OCI-LY7 (cell line): ENCODE measurements at regions not wholly inside any gene's neighbourhood (a gene's known extent, or its start where the extent isn't known, plus 50 kb on each side); places are given as distances from the start of the nearest gene placed in this dataset.
"Not testable (repeated sequence)": the region's sequence is repeated elsewhere in the genome, so short reads cannot be mapped to it uniquely, and the experiment has no call there.

Experiments
- BruUV-seq: library from RNA; stranded (reverse); fragments of 400-500 nt; replicated peaks from 2 replicates; lab custom pipeline; 2021; lab: Mats Ljungman, UMichigan
- CTCF ChIA-PET: fragments of 300-600 bp; sonication (Branson Sonifier 250); formaldehyde crosslinking; loops from one replicate; lab custom pipeline; 2022; ENCODE audit warnings: antibody characterized with exemption; ENCODE audit not compliant: unreplicated experiment; lab: Charles Lee
- POLR2A ChIA-PET: fragments of 300-600 bp; sonication (Branson Sonifier 250); formaldehyde crosslinking; loops from one replicate; lab custom pipeline; 2022; ENCODE audit warnings: antibody characterized with exemption; lab: Charles Lee
- DNase-seq: peaks from one replicate; pipeline ENCODE4 v3.0.0-alpha.2; 2015; ENCODE audit warnings: low spot score
- H2AFZ ChIP-seq: fragments of 200-600 bp; sonication (generic), shearing (Covaris generic); 2 replicates; pipeline ENCODE4 v1.6.1; 2014; ENCODE audit warnings: mild to moderate bottlenecking, antibody characterized with exemption, low read length, moderate library complexity
- H3K27ac ChIP-seq: fragments of 200-600 bp; sonication (generic); 2 replicates; pipeline ENCODE4 v1.5.1; 2014; ENCODE audit warnings: mixed run types, low read depth, mild to moderate bottlenecking, moderate library complexity, low read length, inconsistent platforms; ENCODE audit not compliant: poor library complexity, severe bottlenecking
- H3K36me3 ChIP-seq: fragments of 200-600 bp; sonication (generic); 2 replicates; pipeline ENCODE4 v1.6.1; 2014; ENCODE audit warnings: mild to moderate bottlenecking, antibody characterized with exemption, low read length, moderate library complexity, mixed read lengths; ENCODE audit not compliant: insufficient read depth
- H3K4me1 ChIP-seq: fragments of 200-600 bp; sonication (generic); 2 replicates; pipeline ENCODE4 v1.5.1; 2014; ENCODE audit warnings: mild to moderate bottlenecking, low read length; ENCODE audit not compliant: insufficient read depth, poor library complexity, severe bottlenecking
- H3K4me2 ChIP-seq: fragments of 200-600 bp; sonication (generic); 2 replicates; pipeline ENCODE4 v1.6.1; 2014; ENCODE audit warnings: mild to moderate bottlenecking, low read length
- H3K4me3 ChIP-seq: fragments of 200-600 bp; sonication (generic); 2 replicates; pipeline ENCODE4 v1.5.1; 2014; ENCODE audit warnings: mild to moderate bottlenecking, low read depth, low read length; ENCODE audit not compliant: poor library complexity, severe bottlenecking
- H3K79me2 ChIP-seq: fragments of 200-600 bp; sonication (generic); 2 replicates; pipeline ENCODE4 v1.6.1; 2016; ENCODE audit warnings: low read depth, mild to moderate bottlenecking, low read length, moderate library complexity, mixed read lengths; ENCODE audit not compliant: insufficient read depth
- H3K9me2 ChIP-seq: fragments of 200-600 bp; sonication (generic); 2 replicates; pipeline ENCODE4 v1.6.1; 2016; ENCODE audit warnings: mild to moderate bottlenecking, low read length, mixed read lengths; ENCODE audit not compliant: insufficient read depth
- H3K9me3 ChIP-seq: fragments of 200-600 bp; sonication (generic); 2 replicates; pipeline ENCODE4 v1.6.1; 2014; ENCODE audit warnings: mild to moderate bottlenecking, mixed run types, low read length, mixed read lengths
- H4K20me1 ChIP-seq: fragments of 200-600 bp; sonication (generic); 2 replicates; pipeline ENCODE4 v1.6.1; 2014; ENCODE audit warnings: mild to moderate bottlenecking, antibody characterized with exemption, low read length, moderate library complexity, mixed read lengths; ENCODE audit not compliant: insufficient read depth
- CTCF ChIP-seq: fragments of 200-600 bp; sonication (generic); conservative IDR thresholded peaks from 2 replicates; pipeline ENCODE4 v1.5.1; 2014; ENCODE audit warnings: mild to moderate bottlenecking, antibody characterized with exemption, low read length, moderate library complexity, mixed read lengths
- EZH2phosphoT487 ChIP-seq: fragments of 200-600 bp; sonication (generic); IDR thresholded peaks from 2 replicates; pipeline ENCODE4 v1.6.1; 2018; ENCODE audit warnings: low read depth, borderline replicate concordance, mild to moderate bottlenecking, mixed run types, antibody characterized with exemption, low read length, moderate library complexity, mixed read lengths
- intact Hi-C: fragments of 100-400 bp; cut with micrococcal nuclease; formaldehyde crosslinking; loops from one replicate; pipeline ENCODE4 v1.10.0; 2022; ENCODE audit not compliant: unreplicated experiment

GRCh38 chr4:155047755-155048154 is 160.7 kb upstream of the NPY2R start:
- BruUV-seq = no TSS peak
- Histone ChIP-seq H3K4me3 (no peak overlapping the region), H3K27ac (no peak overlapping the region), H4K20me1 (no peaks in the 10 kb centered on the region), H2AFZ (no peak overlapping the region), H3K9me2 (no peaks in the 10 kb centered on the region), H3K36me3 (no peaks in the 10 kb centered on the region), H3K9me3 (no peaks in the 10 kb centered on the region), H3K4me1 (no peaks in the 10 kb centered on the region), H3K4me2 (no peak overlapping the region), H3K79me2 (no peaks in the 10 kb centered on the region)
- ChIA-PET CTCF (no interaction called here), POLR2A (interaction anchor here (0.6 kb wide), 1 partner anchor 72 kb away, joined by 7 read pairs; no protein-coding TSS in a partner anchor)
- no peak for DNase-seq
- intact Hi-C loops = no loop called here
- TF ChIP-seq CTCF = no peak
- TF ChIP-seq EZH2phosphoT487 = no peak

DNA sequence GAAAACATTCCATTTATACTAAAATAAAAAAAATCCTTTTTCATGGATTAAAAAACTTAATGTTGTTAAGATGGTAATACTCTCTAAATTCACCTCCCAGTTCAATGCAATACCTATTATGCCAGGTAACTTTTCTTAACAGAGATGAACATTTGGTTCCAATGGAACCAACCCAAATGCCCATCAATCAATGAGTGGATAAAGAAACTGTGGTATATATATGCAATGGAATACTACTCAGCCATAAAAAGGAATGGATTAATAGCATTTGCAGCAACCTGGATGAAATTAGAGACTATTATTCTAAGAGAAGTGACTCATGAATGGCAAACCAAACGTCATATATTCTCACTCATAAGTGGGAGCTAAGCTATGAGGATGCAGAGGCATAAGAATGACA is 154.4 kb upstream of the NPY2R start:
- intact Hi-C loops, DNase-seq, POLR2A ChIA-PET, H3K79me2 ChIP-seq, H2AFZ ChIP-seq, H3K9me2 ChIP-seq, H3K36me3 ChIP-seq, H3K4me2 ChIP-seq, CTCF ChIA-PET, H3K9me3 ChIP-seq, H4K20me1 ChIP-seq, H3K27ac ChIP-seq, H3K4me1 ChIP-seq, BruUV-seq, H3K4me3 ChIP-seq: not testable (repeated sequence)

GRCh38 chr4:155060419-155060818 is 148.0 kb upstream of the NPY2R start:
- no peak overlapping the region for H3K4me2 ChIP-seq
- H3K9me3 ChIP-seq = no peaks in the 10 kb centered on the region
- H3K79me2 ChIP-seq = no peaks in the 10 kb centered on the region
- no peaks in the 10 kb centered on the region for H3K9me2 ChIP-seq
- BruUV-seq = no TSS peak
- no peaks in the 10 kb centered on the region for H3K4me1 ChIP-seq
- no peaks in the 10 kb centered on the region for H4K20me1 ChIP-seq
- H3K36me3 ChIP-seq = no peaks in the 10 kb centered on the region
- intact Hi-C loops = no loop called here
- ChIA-PET POLR2A (no interaction called here), CTCF (interaction anchor here (0.5 kb wide), 1 partner anchor 655 kb away, joined by 3 read pairs; no protein-coding TSS in a partner anchor)
- no peak for DNase-seq
- no peak overlapping the region for H3K27ac ChIP-seq
- H3K4me3 ChIP-seq = no peak overlapping the region
- TF ChIP-seq EZH2phosphoT487 (no peak), CTCF (no peak)
- no peak overlapping the region for H2AFZ ChIP-seq
